RWPE1 (cell line): ENCODE measurements at regions not wholly inside any gene's neighbourhood (a gene's known extent, or its start where the extent isn't known, plus 50 kb on each side); places are given as distances from the start of the nearest gene placed in this dataset.

ENCODE experiments used
- CTCF ChIA-PET: fragments of 350-600 bp; sonication (Branson Sonifier 250); formaldehyde crosslinking; extraction: SDS; loops from one replicate; lab custom pipeline; 2021; lab: Yijun Ruan, JAX
- POLR2A ChIA-PET: fragments of 400-600 bp; formaldehyde crosslinking; extraction: SDS; loops from one replicate; lab custom pipeline; 2020; ENCODE audit warnings: antibody characterized with exemption; ENCODE audit not compliant: low non-redundant PET; lab: Yijun Ruan, JAX
- DNase-seq: peaks from one replicate; pipeline ENCODE4 v3.0.0; 2012; ENCODE audit warnings: low spot score
- H3K27ac ChIP-seq: fragments of 450-650 bp; 2 replicates; pipeline ENCODE4 v1.5.1; 2017
- CTCF ChIP-seq: fragments of 450-650 bp; conservative IDR thresholded peaks from 2 replicates; pipeline ENCODE4 v1.5.1; 2017; ENCODE audit warnings: low read depth, mild to moderate bottlenecking

- ChIA-PET POLR2A (no interaction called here), CTCF (no interaction called here)
- TF ChIP-seq CTCF = no peak
- no peak for DNase-seq
- no peak overlapping the region for H3K27ac ChIP-seq
Measured at GRCh38 chr16:64585367-64585766, 536.5 kb downstream of the CDH11 start.

GRCh38 chr16:64580558-64580957 is 541.3 kb downstream of the CDH11 start:
- CTCF ChIA-PET = no interaction called here
- no peak for DNase-seq
- TF ChIP-seq CTCF = no peak
- H3K27ac ChIP-seq = no peak overlapping the region
- POLR2A ChIA-PET = no interaction called here

GRCh38 chr16:64579712-64580111 is 542.2 kb downstream of the CDH11 start:
- ChIA-PET CTCF (no interaction called here), POLR2A (no interaction called here)
- no peak for DNase-seq
- TF ChIP-seq CTCF = no peak
- H3K27ac ChIP-seq = no peak overlapping the region

- ChIA-PET CTCF (no interaction called here), POLR2A (no interaction called here)
- peak; percentile 26 for DNase-seq
- H3K27ac ChIP-seq = no peak overlapping the region
- no peak for TF ChIP-seq CTCF
Measured at GRCh38 chr16:64545768-64546167, 576.1 kb downstream of the CDH11 start.

- TF ChIP-seq CTCF = no peak
- H3K27ac ChIP-seq = no peak overlapping the region
- DNase-seq = no peak
- POLR2A ChIA-PET = no interaction called here
- CTCF ChIA-PET = no interaction called here
Measured at GRCh38 chr16:64544859-64545258, 577.0 kb downstream of the CDH11 start.

- no peak for TF ChIP-seq CTCF
- ChIA-PET CTCF (no interaction called here), POLR2A (no interaction called here)
- no peak overlapping the region for H3K27ac ChIP-seq
- no peak for DNase-seq
Measured at GRCh38 chr16:64543441-64543840, 578.4 kb downstream of the CDH11 start.

- TF ChIP-seq CTCF = no peak
- CTCF ChIA-PET = interaction anchor here (0.6 kb wide), 1 partner anchor 373 kb away, joined by 3 read pairs; no protein-coding TSS in a partner anchor
Measured at GRCh38 chr16:64543031-64543430, 578.8 kb downstream of the CDH11 start.

More at GRCh38 chr16:64543031-64543430, 578.8 kb downstream of the CDH11 start:
- no peak for DNase-seq
- no peak overlapping the region for H3K27ac ChIP-seq
- POLR2A ChIA-PET = no interaction called here
